GM21515 (cell line): ENCODE measurements at regions not wholly inside any gene's neighbourhood (a gene's known extent, or its start where the extent isn't known, plus 50 kb on each side); places are given as distances from the start of the nearest gene placed in this dataset.

Experiments used
- ATAC-seq: cut with Tn5 transposase; IDR thresholded peaks from one replicate; pipeline ENCODE4 v1.9.1; 2021; ENCODE audit not compliant: unreplicated experiment

- no peak for ATAC-seq
These were observed 802.6 kb upstream of the CHAC2 start for GRCh38 chr2:52964916-52965530.

GRCh38 chr2:52961403-52961802 lies 806.2 kb upstream of the CHAC2 start:
- ATAC-seq = no peak

GRCh38 chr2:52960881-52961280 lies 806.7 kb upstream of the CHAC2 start:
- no peak for ATAC-seq

GRCh38 chr2:52959801-52960200 lies 807.8 kb upstream of the CHAC2 start:
- ATAC-seq = no peak

GRCh38 chr2:52956766-52957165 lies 810.8 kb upstream of the CHAC2 start:
- ATAC-seq = no peak

GRCh38 chr2:52956118-52956517 lies 811.5 kb upstream of the CHAC2 start:
- no peak for ATAC-seq

- ATAC-seq = no peak
These were observed 812.5 kb upstream of the CHAC2 start for GRCh38 chr2:52955079-52955478.

GRCh38 chr2:52940101-52940500 lies 827.5 kb upstream of the CHAC2 start:
- no peak for ATAC-seq

GRCh38 chr2:52939250-52939649 lies 828.4 kb upstream of the CHAC2 start:
- ATAC-seq = no peak

- ATAC-seq = no peak
These were observed 831.6 kb upstream of the CHAC2 start for GRCh38 chr2:52936029-52936428.

- peak; percentile 32 for ATAC-seq
These were observed 832.5 kb upstream of the CHAC2 start for GRCh38 chr2:52934920-52935640.

GRCh38 chr2:52934323-52934898 lies 833.2 kb upstream of the CHAC2 start:
- peak; percentile 53 for ATAC-seq

- no peak for ATAC-seq
These were observed 833.7 kb upstream of the CHAC2 start for GRCh38 chr2:52933878-52934277.

- peak; percentile 43 for ATAC-seq
These were observed 835.9 kb upstream of the CHAC2 start for GRCh38 chr2:52931660-52932059.

- ATAC-seq = no peak
These were observed 838.2 kb upstream of the CHAC2 start for GRCh38 chr2:52929412-52929811.

GRCh38 chr2:52919673-52920072 lies 847.9 kb upstream of the CHAC2 start:
- ATAC-seq = no peak

GRCh38 chr2:52918551-52918950 lies 849.1 kb upstream of the CHAC2 start:
- no peak for ATAC-seq

- no peak for ATAC-seq
These were observed 850.6 kb upstream of the CHAC2 start for GRCh38 chr2:52916981-52917380.

- ATAC-seq = no peak
These were observed 863.2 kb upstream of the CHAC2 start for GRCh38 chr2:52904355-52904891.

GRCh38 chr2:52897511-52898044 lies 870.0 kb upstream of the CHAC2 start:
- ATAC-seq = no peak

- ATAC-seq = no peak
These were observed 871.8 kb upstream of the CHAC2 start for GRCh38 chr2:52895726-52896340.
